HCT116 (cell line): ENCODE measurements at regions not wholly inside any gene's neighbourhood (a gene's known extent, or its start where the extent isn't known, plus 50 kb on each side); places are given as distances from the start of the nearest gene placed in this dataset.

Experiments
- ATAC-seq: fragments of 200-7000 bp; cut with Tn5 transposase; 2 replicates; pipeline ENCODE4 v1.9.1; 2020; ENCODE audit warnings: mild to moderate bottlenecking, moderate library complexity
- BruUV-seq: library from RNA; stranded (reverse); fragments of 400-500 nt; replicated peaks from 2 replicates; lab custom pipeline; 2021; lab: Mats Ljungman, UMichigan
- CTCF ChIA-PET: fragments of 300-600 bp; sonication (Branson Sonifier 250); formaldehyde crosslinking; loops from one replicate; lab custom pipeline; 2021; ENCODE audit warnings: antibody characterized with exemption; lab: Charles Lee
- POLR2A ChIA-PET: fragments of 300-600, 350-600 bp; sonication (Branson Sonifier 250); formaldehyde crosslinking; loops from one replicate; lab custom pipeline; 2021; ENCODE audit warnings: antibody characterized with exemption; lab: Charles Lee
- RAD21 ChIA-PET, 2 experiments: fragments of 300-600 bp; sonication (Branson Sonifier 250); formaldehyde crosslinking; loops; one replicate each; lab custom pipeline; 2023; ENCODE audit warnings: low total read pairs in 2 of 2; ENCODE audit not compliant: uncharacterized antibody in 2 of 2, unreplicated experiment in 2 of 2, low non-redundant PET in 1 of 2; lab: Charles Lee
- DNase-seq: peaks from one replicate; pipeline ENCODE4 v3.0.0-alpha.2; 2010; ENCODE audit warnings: low read depth, low spot score
- H2AFZ ChIP-seq: fragments of 200-600 bp; shearing (Covaris generic), sonication (generic); 2 replicates; pipeline ENCODE4 v1.6.1; 2017; ENCODE audit warnings: low read depth, mixed run types, mixed read lengths, antibody characterized with exemption, low read length; ENCODE audit not compliant: poor library complexity, severe bottlenecking
- H3K27ac ChIP-seq: 2 replicates; pipeline ENCODE4 v1.5.1; 2012; ENCODE audit warnings: low read depth, low read length
- H3K27me3 ChIP-seq: fragments of 200-600 bp; sonication (generic); 2 replicates; pipeline ENCODE4 v1.6.1; 2016; ENCODE audit warnings: mixed run types, low read length, mixed read lengths; ENCODE audit not compliant: insufficient read depth
- H3K36me3 ChIP-seq, 2 experiments: fragments of 200-500 bp in 1 of 2; fragments of 200-600 bp in 1 of 2; sonication (Bioruptor generic) in 1 of 2; sonication (generic) in 1 of 2; 2 replicates each; pipeline versions ENCODE4 v1.5.1 to v1.6.1; 2014 to 2016; ENCODE audit warnings: low read length in 2 of 2, inconsistent platforms in 1 of 2, mixed read lengths in 1 of 2, mixed run types in 1 of 2; ENCODE audit not compliant: insufficient read depth in 2 of 2, control insufficient read depth in 1 of 2
- H3K4me1 ChIP-seq, 2 experiments: fragments of 200-600 bp in 1 of 2; sonication (generic) in 1 of 2; 2 replicates each; pipeline versions ENCODE4 v1.5.1 to v1.6.1; 2012 to 2017; ENCODE audit warnings: low read length in 2 of 2, inconsistent platforms in 1 of 2, mild to moderate bottlenecking in 1 of 2, mixed read lengths in 1 of 2, mixed run types in 1 of 2, moderate library complexity in 1 of 2; ENCODE audit not compliant: insufficient read depth in 2 of 2, control insufficient read depth in 1 of 2
- H3K4me2 ChIP-seq: fragments of 200-600 bp; sonication (generic); 2 replicates; pipeline ENCODE4 v1.6.1; 2017; ENCODE audit warnings: mixed run types, low read length, mixed read lengths
- H3K4me3 ChIP-seq, 2 experiments: fragments of 200-600 bp in 1 of 2; sonication (generic) in 1 of 2; replicated peaks in 1 of 2; 2 replicates each; pipeline ENCODE4 v1.5.1; 2011 to 2016; ENCODE audit warnings: low read length in 2 of 2, control low read depth in 1 of 2, low read depth in 1 of 2, mild to moderate bottlenecking in 1 of 2, mixed read lengths in 1 of 2, mixed run types in 1 of 2
- H3K79me2 ChIP-seq: fragments of 200-600 bp; sonication (generic); 2 replicates; pipeline ENCODE4 v1.6.1; 2017; ENCODE audit warnings: mild to moderate bottlenecking, mixed run types, low read length, moderate library complexity, mixed read lengths; ENCODE audit not compliant: insufficient read depth
- H3K9ac ChIP-seq: fragments of 200-600 bp; sonication (generic); 2 replicates; pipeline ENCODE4 v1.6.1; 2016; ENCODE audit warnings: low read length, mixed read lengths
- H3K9me2 ChIP-seq: fragments of 200-600 bp; sonication (generic), shearing (Covaris generic); 2 replicates; pipeline ENCODE4 v1.6.1; 2017; ENCODE audit warnings: mixed run types, mild to moderate bottlenecking, moderate library complexity; ENCODE audit not compliant: insufficient read depth
- H3K9me3 ChIP-seq, 2 experiments: fragments of 200-500 bp in 1 of 2; fragments of 200-600 bp in 1 of 2; sonication (Bioruptor generic) in 1 of 2; sonication (generic) in 1 of 2; 2 replicates each; pipeline ENCODE4 v1.6.1; 2014 to 2017; ENCODE audit warnings: low read length in 2 of 2, mixed read lengths in 2 of 2, inconsistent platforms in 1 of 2, low read depth in 1 of 2, mild to moderate bottlenecking in 1 of 2, mixed run types in 1 of 2, moderate library complexity in 1 of 2; ENCODE audit not compliant: control insufficient read depth in 1 of 2, insufficient read depth in 1 of 2
- H4K20me1 ChIP-seq: fragments of 200-600 bp; sonication (generic), shearing (Covaris generic); 2 replicates; pipeline ENCODE4 v1.6.1; 2017; ENCODE audit warnings: mixed run types, mild to moderate bottlenecking, moderate library complexity; ENCODE audit not compliant: insufficient read depth
- ELF1 ChIP-seq: IDR thresholded peaks from 2 replicates; pipeline ENCODE4 v1.6.1; 2012; ENCODE audit warnings: low read depth, borderline replicate concordance
- EZH2phosphoT487 ChIP-seq: fragments of 200-600 bp; IDR thresholded peaks from 2 replicates; pipeline ENCODE4 v1.6.1; 2018; ENCODE audit warnings: antibody characterized with exemption, borderline replicate concordance
- JUND ChIP-seq: IDR thresholded peaks from 2 replicates; pipeline ENCODE4 v1.6.1; 2012
- MAX ChIP-seq: IDR thresholded peaks from 2 replicates; pipeline ENCODE4 v1.6.1; 2012
- TCF7L2 ChIP-seq: IDR thresholded peaks from 2 replicates; pipeline ENCODE4 v1.7.0; 2011; ENCODE audit warnings: borderline replicate concordance, inconsistent platforms; ENCODE audit not compliant: insufficient read depth, insufficient read length; ENCODE audit errors: extremely low read depth
- intact Hi-C: fragments of 100-400 bp; cut with micrococcal nuclease; formaldehyde crosslinking; loops from 2 replicates; pipeline ENCODE4 v1.10.0; 2022

GRCh38 chr14:106511006-106511799, 984.8 kb downstream of the TMEM121 start:
- Histone ChIP-seq H3K36me3 (no peaks in the 10 kb centered on the region), H3K27ac (no peak overlapping the region), H3K4me1 (no peaks in the 10 kb centered on the region), H3K9me2 (no peaks in the 10 kb centered on the region), H3K9me3 (peaks cover 3 to 38% of the 10 kb centered on the region in 2 experiments; a peak in 2 of 4 replicates), H2AFZ (no peak overlapping the region), H4K20me1 (no peaks in the 10 kb centered on the region), H3K9ac (no peak overlapping the region), H3K4me2 (no peak overlapping the region), H3K4me3 (no peak overlapping the region), H3K27me3 (no peaks in the 10 kb centered on the region), H3K79me2 (no peaks in the 10 kb centered on the region)
- DNase-seq (no peak), ATAC-seq (no peak)
- POLR2A ChIA-PET: no interaction called here
- RAD21 ChIA-PET: no interaction called here
- CTCF ChIA-PET: no interaction called here
- no peak for TF ChIP-seq ELF1
- no peak for TF ChIP-seq MAX
- TF ChIP-seq TCF7L2: no peak
- BruUV-seq: no TSS peak
- intact Hi-C loops: no loop called here

- Histone ChIP-seq H2AFZ (no peak overlapping the region), H3K4me2 (no peak overlapping the region)
- no peak for TF ChIP-seq ELF1
- no peak for TF ChIP-seq EZH2phosphoT487
- no peak for TF ChIP-seq JUND
- TF ChIP-seq, all 23 proteins: peak for 0
- DNase-seq (no peak), ATAC-seq (no peak)
- Histone ChIP-seq H4K20me1 (no peaks in the 10 kb centered on the region), H3K79me2 (no peaks in the 10 kb centered on the region), H3K36me3 (no peaks in the 10 kb centered on the region), H3K27me3 (no peaks in the 10 kb centered on the region), H3K4me3 (no peak overlapping the region), H3K9ac (no peak overlapping the region), H3K27ac (no peak overlapping the region), H3K9me3 (peaks cover 3 to 35% of the 10 kb centered on the region in 2 experiments; a peak in 2 of 4 replicates), H3K4me1 (no peaks in the 10 kb centered on the region), H3K9me2 (no peaks in the 10 kb centered on the region)
- RAD21 ChIA-PET: no interaction called here
- POLR2A ChIA-PET: no interaction called here
- CTCF ChIA-PET: no interaction called here
- intact Hi-C loops: no loop called here
- no TSS peak for BruUV-seq
Measured at GRCh38 chr14:106511800-106512198, 985.4 kb downstream of the TMEM121 start.
